CD4-positive, alpha-beta T cell treated with Interleukin-21 for 1 hour (primary cell): ENCODE measurements at regions not wholly inside any gene's neighbourhood (a gene's known extent, or its start where the extent isn't known, plus 50 kb on each side); places are given as distances from the start of the nearest gene placed in this dataset.

ENCODE experiments used
- DNase-seq: peaks from one replicate; pipeline ENCODE4 v3.0.0-alpha.2; 2020

DNA sequence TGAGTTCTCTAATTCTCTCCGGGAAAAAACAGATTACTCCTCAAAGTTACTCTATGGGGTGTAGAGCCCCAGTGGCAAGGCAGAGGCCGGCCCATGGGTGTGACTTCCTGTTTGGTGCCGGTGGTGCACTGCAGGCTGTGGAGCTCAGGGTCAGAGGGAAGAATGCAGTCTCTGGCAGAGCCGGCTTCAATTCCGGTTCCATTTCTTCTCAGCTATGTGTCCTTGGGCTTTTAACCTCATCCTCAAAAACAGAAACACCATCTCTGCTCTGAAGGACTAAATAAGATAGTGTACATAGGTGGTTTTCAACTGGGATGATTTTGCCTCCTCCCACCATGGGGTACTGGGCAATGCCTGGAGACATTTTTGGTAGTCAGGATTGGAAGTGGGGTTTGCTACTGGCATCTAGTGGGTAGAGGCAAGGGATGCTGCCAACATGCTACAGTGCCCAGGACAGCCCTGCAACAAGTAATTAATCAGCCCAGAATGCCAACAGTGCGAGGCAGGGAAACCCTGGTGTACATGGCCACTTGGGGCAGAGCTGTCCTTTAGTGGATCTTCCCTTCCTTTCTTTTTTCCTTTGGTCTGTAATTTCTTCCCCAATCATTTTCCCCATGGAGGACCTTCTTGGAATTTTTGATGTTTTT lies 81.2 kb downstream of the INSIG2 start:
- peak; percentile 26 for DNase-seq

DNA sequence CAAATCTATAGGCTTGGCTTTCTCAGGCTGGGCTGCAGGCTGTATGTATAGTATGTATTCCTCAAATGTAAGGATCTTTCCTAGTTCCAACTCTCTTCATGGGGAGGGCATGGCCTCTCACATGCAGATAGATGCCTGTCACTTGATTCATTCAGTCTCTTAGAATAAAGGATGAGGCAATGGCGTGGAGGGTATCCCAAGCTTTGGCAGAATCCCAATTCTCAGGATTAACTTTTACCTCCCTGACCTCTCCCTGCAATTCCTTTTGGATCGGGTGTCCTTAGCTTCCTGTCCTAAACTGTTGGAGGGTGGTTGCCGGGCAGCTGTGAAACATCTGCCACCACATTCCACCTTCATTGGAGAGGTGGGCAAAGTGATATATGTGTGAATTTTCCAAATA lies 80.3 kb downstream of the INSIG2 start:
- DNase-seq = no peak

- no peak for DNase-seq
These were observed 78.8 kb downstream of the INSIG2 start for GRCh38 chr2:118167026-118167425.

DNA sequence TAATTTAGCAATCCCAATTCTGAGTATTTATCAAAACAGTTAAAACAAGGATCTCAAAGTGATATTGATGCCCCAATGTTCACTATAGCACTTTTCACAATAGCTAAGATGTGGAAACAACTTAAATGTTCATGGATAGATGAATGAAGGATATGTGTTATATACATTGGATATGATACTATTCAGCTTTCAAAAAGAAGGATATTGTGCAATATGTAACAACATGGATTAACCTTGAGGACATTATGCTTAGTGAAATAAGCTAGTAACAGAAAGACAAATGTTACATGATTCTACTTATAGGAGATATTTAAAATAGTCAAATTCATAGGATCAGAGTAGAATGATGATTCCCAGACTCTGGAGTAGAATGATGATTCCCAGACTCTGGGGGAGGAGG lies 78.0 kb downstream of the INSIG2 start:
- no peak for DNase-seq

DNA sequence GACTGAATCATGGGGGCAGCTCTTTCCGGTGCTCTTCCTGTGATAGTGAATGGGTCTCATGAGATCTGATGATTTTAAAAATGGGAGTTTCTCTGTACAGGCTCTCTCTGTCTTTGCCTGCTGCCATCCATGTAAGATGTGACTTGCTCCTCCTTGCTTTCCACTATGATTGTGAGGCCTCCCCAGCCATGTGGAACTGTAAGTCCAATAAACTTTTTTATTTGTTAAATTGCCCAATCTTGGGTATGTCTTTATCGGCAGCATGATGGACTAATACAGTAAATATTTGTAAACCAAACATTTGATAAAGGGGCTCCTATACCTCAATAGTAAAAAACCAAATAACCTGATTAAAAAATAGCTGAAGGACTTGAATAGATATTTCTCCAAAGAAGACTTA lies 77.3 kb downstream of the INSIG2 start:
- DNase-seq = no peak
